PC-9 (cell line): ENCODE measurements at regions not wholly inside any gene's neighbourhood (a gene's known extent, or its start where the extent isn't known, plus 50 kb on each side); places are given as distances from the start of the nearest gene placed in this dataset.

ENCODE experiments used
- EZH2 ChIP-seq: fragments of 200-600 bp; sonication (generic); IDR thresholded peaks from 2 replicates; pipeline ENCODE4 v1.8.0; 2017; ENCODE audit warnings: antibody characterized with exemption, low read depth
- TF ChIP-seq, protein P1 (sequence below): fragments of 200-600 bp; sonication (generic); conservative IDR thresholded peaks from 2 replicates; pipeline ENCODE4 v1.6.1; 2017; ENCODE audit warnings: mixed run types, antibody characterized with exemption, mild to moderate bottlenecking, moderate library complexity

DNA sequence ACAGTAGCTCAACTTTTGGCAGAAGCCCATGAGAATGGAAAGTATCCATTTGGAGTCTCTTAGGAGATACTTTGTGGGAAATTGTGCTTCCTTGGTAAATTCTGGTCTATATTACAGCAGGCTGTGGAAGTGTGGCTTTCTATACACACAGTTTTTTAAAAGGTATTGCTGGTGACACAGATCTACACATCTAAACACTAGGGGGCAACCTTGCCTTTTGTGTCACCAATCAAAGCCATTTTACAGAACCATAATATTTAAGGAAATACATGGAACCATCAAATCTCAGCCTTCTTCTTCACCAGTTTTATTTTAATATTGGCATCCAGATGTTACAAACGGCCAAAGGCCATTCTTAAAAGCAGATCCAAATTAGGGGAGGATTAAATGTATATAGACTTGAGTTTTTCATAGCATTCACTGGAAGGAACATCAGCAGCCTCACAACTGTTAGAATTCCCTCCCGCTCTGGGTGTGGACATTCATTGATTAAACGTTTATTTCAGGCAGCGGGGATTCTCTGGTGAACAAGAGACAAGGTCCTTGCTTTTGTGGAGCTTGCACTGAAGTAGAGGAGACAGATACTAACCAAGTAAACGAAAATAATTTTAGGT, 132.4 kb upstream of the EPB41L4A start:
- TF ChIP-seq, protein P1, sequence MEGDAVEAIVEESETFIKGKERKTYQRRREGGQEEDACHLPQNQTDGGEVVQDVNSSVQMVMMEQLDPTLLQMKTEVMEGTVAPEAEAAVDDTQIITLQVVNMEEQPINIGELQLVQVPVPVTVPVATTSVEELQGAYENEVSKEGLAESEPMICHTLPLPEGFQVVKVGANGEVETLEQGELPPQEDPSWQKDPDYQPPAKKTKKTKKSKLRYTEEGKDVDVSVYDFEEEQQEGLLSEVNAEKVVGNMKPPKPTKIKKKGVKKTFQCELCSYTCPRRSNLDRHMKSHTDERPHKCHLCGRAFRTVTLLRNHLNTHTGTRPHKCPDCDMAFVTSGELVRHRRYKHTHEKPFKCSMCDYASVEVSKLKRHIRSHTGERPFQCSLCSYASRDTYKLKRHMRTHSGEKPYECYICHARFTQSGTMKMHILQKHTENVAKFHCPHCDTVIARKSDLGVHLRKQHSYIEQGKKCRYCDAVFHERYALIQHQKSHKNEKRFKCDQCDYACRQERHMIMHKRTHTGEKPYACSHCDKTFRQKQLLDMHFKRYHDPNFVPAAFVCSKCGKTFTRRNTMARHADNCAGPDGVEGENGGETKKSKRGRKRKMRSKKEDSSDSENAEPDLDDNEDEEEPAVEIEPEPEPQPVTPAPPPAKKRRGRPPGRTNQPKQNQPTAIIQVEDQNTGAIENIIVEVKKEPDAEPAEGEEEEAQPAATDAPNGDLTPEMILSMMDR: peak; percentile 79
- no peak for TF ChIP-seq EZH2
